H1 (cell line): ENCODE measurements at regions not wholly inside any gene's neighbourhood (a gene's known extent, or its start where the extent isn't known, plus 50 kb on each side); places are given as distances from the start of the nearest gene placed in this dataset.

Source experiments
- CTCF ChIA-PET: fragments of 300-600 bp; sonication (Branson Sonifier 250); formaldehyde crosslinking; loops from one replicate; lab custom pipeline; 2021; ENCODE audit not compliant: partially characterized antibody; lab: Charles Lee
- POLR2A ChIA-PET: fragments of 300-600 bp; sonication (Branson Sonifier 250); formaldehyde crosslinking; loops from one replicate; lab custom pipeline; 2021; ENCODE audit warnings: inconsistent platforms; ENCODE audit not compliant: partially characterized antibody; lab: Charles Lee
- DNase-seq, 2 experiments: peaks; one replicate each; pipeline versions ENCODE4 v3.0.0 to v3.0.0-alpha.2; 2010 to 2022; ENCODE audit warnings: low spot score in 2 of 2, low read depth in 1 of 2, mixed read lengths in 1 of 2
- FAIRE-seq: peaks from 2 replicates; lab custom pipeline; 2011; peaks lifted over from hg19 to GRCh38; lab: Jason Lieb, UNC
- H2AFZ ChIP-seq: 2 replicates; pipeline ENCODE4 v1.8.1; 2012; ENCODE audit warnings: low read length, inconsistent platforms
- H2AK5ac ChIP-seq: 2 replicates; pipeline ENCODE4 v1.6.1; 2013; ENCODE audit warnings: low read depth, low read length
- H2BK120ac ChIP-seq: replicated peaks from 2 replicates; pipeline ENCODE3; 2013; ENCODE audit warnings: low read depth, low read length, inconsistent platforms
- H2BK12ac ChIP-seq: 2 replicates; pipeline ENCODE4 v1.6.1; 2013; ENCODE audit warnings: low read depth, low read length
- H2BK15ac ChIP-seq: 2 replicates; pipeline ENCODE4 v1.6.1; 2013; ENCODE audit warnings: low read length
- H2BK20ac ChIP-seq: 2 replicates; pipeline ENCODE4 v1.6.1; 2013; ENCODE audit warnings: low read length
- H2BK5ac ChIP-seq: 2 replicates; pipeline ENCODE4 v1.6.1; 2013; ENCODE audit warnings: low read depth, low read length
- H3K14ac ChIP-seq: 2 replicates; pipeline ENCODE4 v1.6.1; 2013; ENCODE audit warnings: inconsistent platforms; ENCODE audit not compliant: insufficient read length
- H3K18ac ChIP-seq: 2 replicates; pipeline ENCODE4 v1.6.1; 2013; ENCODE audit warnings: low read length; ENCODE audit errors: extremely low read depth
- H3K23ac ChIP-seq: 2 replicates; pipeline ENCODE4 v1.6.1; 2013; ENCODE audit warnings: inconsistent platforms; ENCODE audit not compliant: insufficient read length
- H3K23me2 ChIP-seq: 2 replicates; pipeline ENCODE4 v1.6.1; 2013; ENCODE audit warnings: low read depth, low read length
- H3K27ac ChIP-seq: 2 replicates; pipeline ENCODE4 v1.6.1; 2011; ENCODE audit warnings: low read depth, low read length, inconsistent platforms
- H3K27me3 ChIP-seq, 4 experiments: replicated peaks in 1 of 4; 1 replicate in 1 of 4; 2 replicates in 3 of 4; pipeline versions ENCODE4 v1.6.1 to v1.8.1; 2011 to 2013; ENCODE audit warnings: low read length in 3 of 4, mild to moderate bottlenecking in 3 of 4, inconsistent platforms in 2 of 4, mixed read lengths in 2 of 4, moderate library complexity in 1 of 4; ENCODE audit not compliant: control insufficient read depth in 3 of 4, insufficient read depth in 3 of 4; ENCODE audit errors: extremely low read depth in 1 of 4
- H3K36me3 ChIP-seq, 4 experiments: 2 replicates each; pipeline versions ENCODE4 v1.6.1 to v1.8.1; 2011 to 2013; ENCODE audit warnings: mild to moderate bottlenecking in 4 of 4, low read length in 3 of 4, moderate library complexity in 2 of 4, control low read depth in 1 of 4, inconsistent platforms in 1 of 4; ENCODE audit not compliant: insufficient read depth in 4 of 4, control insufficient read depth in 2 of 4
- H3K4ac ChIP-seq: replicated peaks from 2 replicates; pipeline ENCODE3; 2013; ENCODE audit warnings: low read length, low read depth, mixed read lengths, inconsistent platforms; ENCODE audit not compliant: insufficient read length
- H3K4me1 ChIP-seq, 4 experiments: replicated peaks in 1 of 4; 1 replicate in 1 of 4; 2 replicates in 3 of 4; pipeline versions ENCODE4 v1.6.1 to v1.8.1; 2011 to 2013; ENCODE audit warnings: low read length in 3 of 4, inconsistent platforms in 2 of 4, mixed read lengths in 1 of 4; ENCODE audit not compliant: insufficient read depth in 4 of 4, control insufficient read depth in 3 of 4
- H3K4me2 ChIP-seq, 2 experiments: 2 replicates each; pipeline versions ENCODE4 v1.6.1 to v1.8.1; 2011 to 2013; ENCODE audit warnings: low read depth in 2 of 2, low read length in 2 of 2, control low read depth in 1 of 2, inconsistent platforms in 1 of 2, mild to moderate bottlenecking in 1 of 2; ENCODE audit not compliant: insufficient read depth in 1 of 2
- H3K4me3 ChIP-seq, 4 experiments: fragments of 200-600, 300-600 bp in 1 of 4; sonication (generic), shearing (Covaris generic), sonication (Bioruptor Twin) in 1 of 4; 2 replicates each; pipeline versions ENCODE4 v1.5.1 to v1.8.1; 2011 to 2016; ENCODE audit warnings: low read length in 4 of 4, low read depth in 3 of 4, control low read depth in 2 of 4, inconsistent platforms in 2 of 4, mild to moderate bottlenecking in 2 of 4, mixed read lengths in 1 of 4, moderate library complexity in 1 of 4; ENCODE audit not compliant: insufficient read depth in 2 of 4; ENCODE audit errors: extremely low read depth in 1 of 4
- H3K56ac ChIP-seq: replicated peaks from 2 replicates; pipeline ENCODE3; 2013; ENCODE audit warnings: low read depth, mild to moderate bottlenecking, mixed read lengths, low read length, inconsistent platforms; ENCODE audit not compliant: insufficient read length
- H3K79me1 ChIP-seq: 2 replicates; pipeline ENCODE4 v1.6.1; 2013; ENCODE audit warnings: low read depth, low read length, control low read depth
- H3K79me2 ChIP-seq, 2 experiments: 2 replicates each; pipeline versions ENCODE4 v1.6.1 to v1.8.1; 2012 to 2013; ENCODE audit warnings: low read length in 2 of 2, mild to moderate bottlenecking in 2 of 2, inconsistent platforms in 1 of 2; ENCODE audit not compliant: insufficient read depth in 2 of 2, control insufficient read depth in 1 of 2
- H3K9ac ChIP-seq, 4 experiments: replicated peaks in 1 of 4; 1 replicate in 1 of 4; 2 replicates in 3 of 4; pipeline versions ENCODE4 v1.6.1 to v1.8.1; 2011 to 2013; ENCODE audit warnings: low read depth in 3 of 4, low read length in 3 of 4, control low read depth in 2 of 4, mild to moderate bottlenecking in 2 of 4, moderate library complexity in 2 of 4, inconsistent platforms in 1 of 4; ENCODE audit errors: extremely low read depth in 1 of 4
- H3K9me3 ChIP-seq, 2 experiments: 2 replicates each; pipeline versions ENCODE4 v1.6.1 to v1.8.1; 2012 to 2013; ENCODE audit warnings: mild to moderate bottlenecking in 2 of 2, moderate library complexity in 2 of 2, control low read depth in 1 of 2, inconsistent platforms in 1 of 2, low read depth in 1 of 2, low read length in 1 of 2, mixed read lengths in 1 of 2; ENCODE audit not compliant: insufficient read depth in 2 of 2
- H4K20me1 ChIP-seq, 2 experiments: replicated peaks in 1 of 2; 2 replicates each; pipeline versions ENCODE3 to v1.8.1; 2011 to 2013; ENCODE audit warnings: inconsistent platforms in 2 of 2, low read length in 2 of 2, mild to moderate bottlenecking in 1 of 2; ENCODE audit not compliant: insufficient read depth in 2 of 2, control insufficient read depth in 1 of 2
- H4K5ac ChIP-seq: 2 replicates; pipeline ENCODE4 v1.6.1; 2013; ENCODE audit warnings: low read length, low read depth, mixed read lengths, inconsistent platforms; ENCODE audit not compliant: insufficient read length
- H4K8ac ChIP-seq: 2 replicates; pipeline ENCODE4 v1.8.0; 2013; ENCODE audit warnings: mild to moderate bottlenecking, moderate library complexity, low read length, inconsistent platforms; ENCODE audit not compliant: insufficient read depth; ENCODE audit errors: extremely low read depth
- H4K91ac ChIP-seq: replicated peaks from 2 replicates; pipeline ENCODE3; 2013; ENCODE audit warnings: low read length, mixed read lengths, inconsistent platforms; ENCODE audit not compliant: insufficient read length
- ASH2L ChIP-seq: fragments of 200-600, 300-600 bp; sonication (generic); IDR thresholded peaks from one replicate; pipeline ENCODE4 v1.7.1; 2017; ENCODE audit warnings: low read length
- CBX5 ChIP-seq: fragments of 300-800, 300-1000 bp; sonication (generic); IDR thresholded peaks from 2 replicates; pipeline ENCODE4 v1.7.1; 2016; ENCODE audit warnings: antibody characterized with exemption, low read length, low read depth
- CTBP2 ChIP-seq: IDR thresholded peaks from 2 replicates; pipeline ENCODE4 v1.7.0; 2011; ENCODE audit warnings: borderline replicate concordance, mild to moderate bottlenecking, moderate library complexity, mixed read lengths, low read length; ENCODE audit not compliant: insufficient read depth, insufficient read length
- EZH2 ChIP-seq: fragments of 200-600 bp; sonication (generic); IDR thresholded peaks from 2 replicates; pipeline ENCODE4 v1.7.1; 2012; ENCODE audit warnings: low read depth, mild to moderate bottlenecking, moderate library complexity, low read length, inconsistent platforms; ENCODE audit not compliant: severe bottlenecking
- KDM5A ChIP-seq: fragments of 200-600 bp; IDR thresholded peaks from 2 replicates; pipeline ENCODE4 v1.7.1; 2012; ENCODE audit warnings: mild to moderate bottlenecking, low read length, inconsistent platforms, mixed read lengths
- SAP30 ChIP-seq: fragments of 300-600 bp; sonication (generic); IDR thresholded peaks from 2 replicates; pipeline ENCODE4 v1.7.1; 2012; ENCODE audit warnings: low read length, moderate library complexity, mild to moderate bottlenecking, inconsistent platforms; ENCODE audit not compliant: insufficient read depth, insufficient replicate concordance
- SUZ12 ChIP-seq: fragments of 200-600 bp; sonication (generic); IDR thresholded peaks from 2 replicates; pipeline ENCODE4 v1.6.1; 2012; ENCODE audit warnings: mild to moderate bottlenecking, inconsistent platforms, low read length, moderate library complexity, mixed read lengths
- TAF1 ChIP-seq: IDR thresholded peaks from 2 replicates; pipeline ENCODE4 v1.6.1; 2011; ENCODE audit warnings: mild to moderate bottlenecking, low read depth, low read length
- TBP ChIP-seq: IDR thresholded peaks from 2 replicates; pipeline ENCODE4 v1.6.1; 2011; ENCODE audit warnings: low read depth, low read length, improper control_type of control experiment
- TCF12 ChIP-seq: IDR thresholded peaks from 2 replicates; pipeline ENCODE4 v1.6.1; 2011; ENCODE audit warnings: low read depth, mild to moderate bottlenecking, low read length
- USF2 ChIP-seq: IDR thresholded peaks from 2 replicates; pipeline ENCODE4 v1.6.1; 2011; ENCODE audit warnings: low read length, improper control_type of control experiment
- WGBS, 2 experiments: shearing (Covaris generic) in 1 of 2; methylation state at CpG; one replicate each; pipeline versions ENCODE4 v1.1.6 to v1.1.7; 2013 to 2015; ENCODE audit warnings: low lambda C conversion rate in 2 of 2, mixed read lengths in 2 of 2, inconsistent platforms in 1 of 2, low coverage in 1 of 2, missing lambda C conversion rate in 1 of 2; ENCODE audit not compliant: insufficient replicate concordance in 2 of 2, insufficient coverage in 1 of 2, insufficient read length in 1 of 2; ENCODE audit errors: extremely low coverage in 1 of 2, missing lambda C conversion rate in 1 of 2; 5-methylcytosine and 5-hydroxymethylcytosine counted together

GRCh38 chr6:27128311-27129094 lies 119.0 kb upstream of the PRSS16 start:
- Histone ChIP-seq H2BK120ac (no peak overlapping the region), H3K79me1 (no peaks in the 10 kb centered on the region), H3K9ac (no peak overlapping the region), H2BK20ac (no peak overlapping the region), H2BK12ac (no peak overlapping the region), H3K9me3 (no peaks in the 10 kb centered on the region), H3K27me3 (no peaks in the 10 kb centered on the region), H3K23me2 (peaks cover 5% of the 10 kb centered on the region), H3K36me3 (peaks cover 0 to 2% (median 0%) of the 10 kb centered on the region in 4 experiments; a peak in 1 of 8 replicates), H2AFZ (no peak overlapping the region), H3K56ac (no peak overlapping the region), H3K79me2 (peaks cover 0 to 7% of the 10 kb centered on the region in 2 experiments; a peak in 1 of 4 replicates), H3K4me3 (no peak overlapping the region), H3K4ac (no peak overlapping the region), H2BK5ac (no peak overlapping the region), H3K4me2 (no peak overlapping the region; a peak in 1 of 4 replicates), H4K8ac (no peak overlapping the region), H3K18ac (no peak overlapping the region), H2BK15ac (no peak overlapping the region), H3K4me1 (peaks cover 0 to 2% (median 0%) of the 10 kb centered on the region in 4 experiments; a peak in 1 of 7 replicates), H4K91ac (no peak overlapping the region), H4K5ac (no peak overlapping the region), H3K23ac (no peak overlapping the region), H3K14ac (no peak overlapping the region), H4K20me1 (no peaks in the 10 kb centered on the region), H3K27ac (no peak overlapping the region), H2AK5ac (no peak overlapping the region)
- POLR2A ChIA-PET = interaction anchor here (1.5 to 9.6 kb wide), 6 partner anchors 10 to 931 kb away, joined by 3 to 824 read pairs (median 62); a partner anchor contains a TSS
- 84% methylated on average over 4 of the region's 4 CpGs; no CpG with 5 or more reads in 1 of the 2 experiments for WGBS, 2 experiments
- FAIRE-seq (no peak), DNase-seq (no peak)
- CTCF ChIA-PET = interaction anchor here (0.6 to 2.2 kb wide), 5 partner anchors 9 to 668 kb away, joined by 3 to 5 read pairs (median 3); no protein-coding TSS in a partner anchor
- TF ChIP-seq CTBP2 (no peak), USF2 (no peak), ASH2L (no peak), SAP30 (no peak), EZH2 (no peak), CBX5 (no peak), KDM5A (no peak), SUZ12 (no peak), TCF12 (no peak), TAF1 (no peak), TBP (no peak)
